GM12878 (cell line): ENCODE measurements at regions not wholly inside any gene's neighbourhood (a gene's known extent, or its start where the extent isn't known, plus 50 kb on each side); places are given as distances from the start of the nearest gene placed in this dataset.

Source experiments
- ATAC-seq: fragments of 200-7000 bp; cut with Tn5 transposase; 3 replicates; pipeline ENCODE4 v1.9.1; 2020; ENCODE audit warnings: mild to moderate bottlenecking, moderate library complexity
- BruUV-seq: library from RNA; stranded (reverse); fragments of 400-500 nt; replicated peaks from 2 replicates; lab custom pipeline; 2021; lab: Mats Ljungman, UMichigan
- CTCF ChIA-PET: fragments of 300-600 bp; sonication (Branson Sonifier 250); formaldehyde crosslinking; extraction: SDS; loops from one replicate; lab custom pipeline; 2021; ENCODE audit warnings: inconsistent platforms; lab: Yijun Ruan, JAX
- POLR2A ChIA-PET: fragments of 350-600 bp; formaldehyde crosslinking; extraction: SDS; loops from one replicate; lab custom pipeline; 2021; ENCODE audit warnings: inconsistent platforms; lab: Charles Lee
- RAD21 ChIA-PET: fragments of 300-600 bp; sonication (Branson Sonifier 250); formaldehyde crosslinking; loops from one replicate; lab custom pipeline; 2023; ENCODE audit warnings: antibody characterized with exemption; ENCODE audit not compliant: unreplicated experiment; lab: Charles Lee
- SMC1A ChIA-PET: fragments of 300-600 bp; sonication (Branson Sonifier 250); formaldehyde crosslinking; loops from one replicate; lab custom pipeline; 2023; ENCODE audit not compliant: unreplicated experiment, uncharacterized antibody; lab: Charles Lee
- DNase-seq: peaks from one replicate; pipeline ENCODE4 v3.0.0-alpha.2; 2011; ENCODE audit warnings: low read depth, low spot score
- FAIRE-seq: peaks from 3 replicates; lab custom pipeline; 2011; peaks lifted over from hg19 to GRCh38; lab: Jason Lieb, UNC
- H2AFZ ChIP-seq: 2 replicates; pipeline ENCODE4 v1.6.0; 2011; ENCODE audit warnings: low read depth, low read length, control low read depth; ENCODE audit not compliant: control insufficient read depth
- H3K27ac ChIP-seq: 2 replicates; pipeline ENCODE4 v1.5.1; 2011; ENCODE audit warnings: control low read depth; ENCODE audit not compliant: control insufficient read depth, insufficient read depth
- H3K27me3 ChIP-seq, 2 experiments: replicated peaks in 1 of 2; 2 replicates each; pipeline versions ENCODE4 v1.6.0 to v1.6.1; 2011; ENCODE audit warnings: low read length in 1 of 2; ENCODE audit not compliant: control insufficient read depth in 2 of 2, insufficient read depth in 2 of 2
- H3K36me3 ChIP-seq, 2 experiments: 2 replicates each; pipeline ENCODE4 v1.5.1; 2011; ENCODE audit warnings: low read length in 1 of 2; ENCODE audit not compliant: control insufficient read depth in 2 of 2, insufficient read depth in 2 of 2
- H3K4me1 ChIP-seq: 2 replicates; pipeline ENCODE4 v1.6.1; 2011; ENCODE audit warnings: mild to moderate bottlenecking, low read length, moderate library complexity, mixed read lengths; ENCODE audit not compliant: control insufficient read depth, insufficient read depth
- H3K4me2 ChIP-seq: 2 replicates; pipeline ENCODE4 v1.6.0; 2011; ENCODE audit warnings: control low read depth; ENCODE audit not compliant: control insufficient read depth, insufficient read depth
- H3K4me3 ChIP-seq: fragments of 200-600 bp; sonication (generic); 2 replicates; pipeline ENCODE4 v1.5.1; 2016
- H3K79me2 ChIP-seq: 2 replicates; pipeline ENCODE4 v1.6.0; 2011; ENCODE audit warnings: low read length; ENCODE audit not compliant: control insufficient read depth, insufficient read depth
- H3K9ac ChIP-seq: 2 replicates; pipeline ENCODE4 v1.8.0; 2011; ENCODE audit warnings: low read length, control low read depth, mixed read lengths; ENCODE audit not compliant: control insufficient read depth, insufficient read depth
- H3K9me3 ChIP-seq: replicated peaks from 3 replicates; pipeline ENCODE4 v1.5.1; 2011; ENCODE audit warnings: mild to moderate bottlenecking, low read length; ENCODE audit not compliant: control insufficient read depth, insufficient read depth
- H4K20me1 ChIP-seq: 2 replicates; pipeline ENCODE4 v1.6.0; 2011; ENCODE audit not compliant: control insufficient read depth, insufficient read depth
- BACH1 ChIP-seq: fragments of 450-650 bp; IDR thresholded peaks from 2 replicates; pipeline ENCODE4 v1.6.1; 2017; ENCODE audit warnings: mild to moderate bottlenecking, borderline replicate concordance
- BRCA1 ChIP-seq: IDR thresholded peaks from 2 replicates; pipeline ENCODE4 v1.6.1; 2011; ENCODE audit warnings: low read depth, low read length, improper control_type of control experiment
- CEBPB ChIP-seq, 2 experiments: fragments of 150-350 bp in 1 of 2; IDR thresholded peaks; 2 replicates each; pipeline ENCODE4 v1.6.1; 2012 to 2014; ENCODE audit warnings: low read depth in 2 of 2, low read length in 2 of 2, borderline replicate concordance in 1 of 2, inconsistent platforms in 1 of 2
- FOXK2 ChIP-seq: fragments of 450-650 bp; IDR thresholded peaks from 2 replicates; pipeline ENCODE4 v1.6.1; 2017; ENCODE audit warnings: mild to moderate bottlenecking, moderate library complexity
- IKZF1 ChIP-seq: fragments of 450-650 bp; conservative IDR thresholded peaks from 2 replicates; pipeline ENCODE4 v1.6.1; 2017; ENCODE audit warnings: antibody characterized with exemption, mild to moderate bottlenecking
- JUNB ChIP-seq: IDR thresholded peaks from 2 replicates; pipeline ENCODE4 v1.6.1; 2016; ENCODE audit warnings: antibody characterized with exemption, mild to moderate bottlenecking
- KAT2A ChIP-seq: conservative IDR thresholded peaks from 2 replicates; pipeline ENCODE4 v1.6.1; 2011; ENCODE audit warnings: low read depth, low read length; ENCODE audit not compliant: control insufficient read depth
- MEF2A ChIP-seq: IDR thresholded peaks from 2 replicates; pipeline ENCODE4 v1.6.1; 2011; ENCODE audit warnings: low read depth, mild to moderate bottlenecking, low read length, moderate library complexity; ENCODE audit not compliant: insufficient read depth
- NFIC ChIP-seq: IDR thresholded peaks from 2 replicates; pipeline ENCODE4 v1.6.1; 2012; ENCODE audit warnings: low read depth, mild to moderate bottlenecking, inconsistent platforms, low read length, moderate library complexity
- PML ChIP-seq: IDR thresholded peaks from 2 replicates; pipeline ENCODE4 v1.6.1; 2012; ENCODE audit warnings: low read length, inconsistent platforms
- POLR2AphosphoS5 ChIP-seq: IDR thresholded peaks from 2 replicates; pipeline ENCODE4 v1.6.1; 2011; ENCODE audit warnings: mild to moderate bottlenecking, low read length, inconsistent platforms
- POU2F2 ChIP-seq: IDR thresholded peaks from 3 replicates; pipeline ENCODE4 v1.6.1; 2011; ENCODE audit warnings: low read depth, mild to moderate bottlenecking, low read length, borderline replicate concordance
- SIN3A ChIP-seq: IDR thresholded peaks from 2 replicates; pipeline ENCODE4 v1.6.1; 2012; ENCODE audit warnings: low read depth, low read length, improper control_type of control experiment
- SREBF2 ChIP-seq: IDR thresholded peaks from 2 replicates; pipeline ENCODE4 v1.6.1; 2012; ENCODE audit warnings: mild to moderate bottlenecking, low read length
- TCF12 ChIP-seq: IDR thresholded peaks from 2 replicates; pipeline ENCODE4 v1.6.1; 2011; ENCODE audit warnings: low read depth, mild to moderate bottlenecking, low read length
- TCF7 ChIP-seq: IDR thresholded peaks from 2 replicates; pipeline ENCODE4 v1.6.1; 2014; ENCODE audit warnings: antibody characterized with exemption, borderline replicate concordance
- WRNIP1 ChIP-seq: IDR thresholded peaks from 2 replicates; pipeline ENCODE4 v1.6.1; 2011; ENCODE audit warnings: low read depth, low read length, improper control_type of control experiment, borderline replicate concordance
- YY1 ChIP-seq: IDR thresholded peaks from 2 replicates; pipeline ENCODE4 v1.6.1; 2011; ENCODE audit warnings: low read depth, mild to moderate bottlenecking, low read length
- WGBS: methylation state at CpG from one replicate; pipeline ENCODE4 v1.1.6; 2016; ENCODE audit warnings: low lambda C conversion rate; ENCODE audit not compliant: insufficient replicate concordance, insufficient coverage; ENCODE audit errors: missing lambda C conversion rate; 5-methylcytosine and 5-hydroxymethylcytosine counted together
- in situ Hi-C: fragments of 300-500 bp; cut with MboI; formaldehyde crosslinking; loops from 9 replicates; pipeline ENCODE4 v1.14.3; 2018; ENCODE audit warnings: mixed read lengths
- intact Hi-C: fragments of 100-400 bp; cut with micrococcal nuclease; formaldehyde crosslinking; loops from one replicate; pipeline ENCODE4 v1.14.2; 2022; ENCODE audit not compliant: unreplicated experiment
- TF ChIP-seq, protein P1 (sequence below): IDR thresholded peaks from 2 replicates; pipeline ENCODE4 v1.6.1; 2011; ENCODE audit warnings: low read depth, mild to moderate bottlenecking, low read length, moderate library complexity, borderline replicate concordance; ENCODE audit errors: extremely low read depth
- TF ChIP-seq, protein P2 (sequence below): fragments of 450-650 bp; IDR thresholded peaks from 2 replicates; pipeline ENCODE4 v1.6.1; 2017; ENCODE audit warnings: antibody characterized with exemption, mild to moderate bottlenecking, moderate library complexity

DNA sequence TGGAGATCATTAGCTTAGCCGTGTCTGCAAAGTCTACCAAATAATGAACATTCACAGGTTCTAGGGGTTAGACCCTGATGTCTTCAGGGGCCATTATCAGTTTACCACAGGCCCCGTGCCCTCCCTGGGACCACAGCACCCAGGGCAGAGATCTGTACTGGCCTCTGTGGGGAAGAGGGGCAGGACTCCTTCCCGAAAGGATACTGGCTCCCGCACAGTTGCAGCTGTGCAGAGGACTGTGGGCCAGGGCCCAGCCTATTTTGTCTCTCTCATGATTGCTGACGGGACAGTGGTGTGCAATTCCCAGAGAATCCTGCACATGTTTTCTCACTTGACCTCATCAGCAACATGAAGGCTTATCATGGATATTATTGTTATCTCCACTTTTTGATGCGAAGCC lies 243.9 kb downstream of the GLRX3 start:
- no peak for ATAC-seq
- TF ChIP-seq IKZF1 (no peak), KAT2A (no peak), YY1 (no peak), SIN3A (no peak), PML (no peak), BRCA1 (no peak)
- POLR2A ChIA-PET: no interaction called here
- Histone ChIP-seq H3K4me3 (no peak overlapping the region), H3K9ac (no peak overlapping the region), H3K27ac (no peak overlapping the region), H2AFZ (no peak overlapping the region), H3K36me3 (no peaks in the 10 kb centered on the region), H4K20me1 (no peaks in the 10 kb centered on the region), H3K4me1 (no peaks in the 10 kb centered on the region), H3K9me3 (no peaks in the 10 kb centered on the region; the same call in 1 of the 3 replicates), H3K4me2 (no peak overlapping the region), H3K79me2 (no peaks in the 10 kb centered on the region), H3K27me3 (no peaks in the 10 kb centered on the region)
- RAD21 ChIA-PET: no interaction called here
- intact Hi-C loops: no loop called here
- in situ Hi-C loops: no loop called here
- BruUV-seq: no TSS peak
- CTCF ChIA-PET: no interaction called here
- 5% methylated on average over 6 of the region's 6 CpGs for WGBS
- FAIRE-seq: no peak
- SMC1A ChIA-PET: no interaction called here
- DNase-seq: no peak

DNA sequence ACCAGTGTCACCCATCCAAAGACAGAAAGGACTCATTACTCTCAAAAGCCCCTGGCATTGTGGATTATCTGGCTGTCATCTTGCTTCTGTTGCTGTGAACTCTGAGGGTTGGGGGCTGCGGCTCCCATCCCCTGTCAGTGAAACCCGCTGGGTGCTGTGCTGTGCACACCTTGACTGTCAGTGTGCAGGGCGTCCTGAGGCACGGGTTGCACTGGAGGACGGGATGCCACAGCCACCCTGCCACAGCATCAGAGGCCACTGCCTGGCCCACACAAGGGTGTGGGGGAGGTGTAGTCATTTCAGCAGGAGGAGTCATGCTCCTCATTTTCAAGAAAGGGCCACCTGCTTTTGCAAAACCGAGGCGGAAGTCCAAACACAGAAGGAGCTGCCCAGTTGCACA lies 245.8 kb downstream of the GLRX3 start:
- DNase-seq: no peak
- Histone ChIP-seq H3K9me3 (no peaks in the 10 kb centered on the region; the same call in 1 of the 3 replicates), H3K4me1 (no peaks in the 10 kb centered on the region), H3K79me2 (no peaks in the 10 kb centered on the region), H3K4me2 (no peak overlapping the region), H3K4me3 (no peak overlapping the region), H3K9ac (no peak overlapping the region), H3K36me3 (no peaks in the 10 kb centered on the region), H3K27ac (no peak overlapping the region), H3K27me3 (no peaks in the 10 kb centered on the region), H4K20me1 (no peaks in the 10 kb centered on the region), H2AFZ (no peak overlapping the region)
- BruUV-seq: no TSS peak
- SMC1A ChIA-PET: no interaction called here
- in situ Hi-C loops (no loop called here), intact Hi-C loops (no loop called here)
- CTCF ChIA-PET: no interaction called here
- ATAC-seq: no peak
- WGBS: 25% methylated on average over 7 of the region's 7 CpGs
- RAD21 ChIA-PET: no interaction called here
- POLR2A ChIA-PET: no interaction called here
- FAIRE-seq: no peak
- TF ChIP-seq NFIC (no peak), MEF2A (no peak), FOXK2 (no peak), TCF7 (no peak), BACH1 (no peak), TCF12 (no peak), POLR2AphosphoS5 (no peak), CEBPB (IDR thresholded peaks at IDR 0.05; ENCODE audit: borderline replicate concordance in 1 of 2, low read depth in 2 of 2, low read length in 2 of 2) (no peak), WRNIP1 (no peak), JUNB (no peak), POU2F2 (no peak), SREBF2 (no peak)
- TF ChIP-seq, protein P1, sequence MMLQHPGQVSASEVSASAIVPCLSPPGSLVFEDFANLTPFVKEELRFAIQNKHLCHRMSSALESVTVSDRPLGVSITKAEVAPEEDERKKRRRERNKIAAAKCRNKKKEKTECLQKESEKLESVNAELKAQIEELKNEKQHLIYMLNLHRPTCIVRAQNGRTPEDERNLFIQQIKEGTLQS: no peak
- TF ChIP-seq, protein P2, sequence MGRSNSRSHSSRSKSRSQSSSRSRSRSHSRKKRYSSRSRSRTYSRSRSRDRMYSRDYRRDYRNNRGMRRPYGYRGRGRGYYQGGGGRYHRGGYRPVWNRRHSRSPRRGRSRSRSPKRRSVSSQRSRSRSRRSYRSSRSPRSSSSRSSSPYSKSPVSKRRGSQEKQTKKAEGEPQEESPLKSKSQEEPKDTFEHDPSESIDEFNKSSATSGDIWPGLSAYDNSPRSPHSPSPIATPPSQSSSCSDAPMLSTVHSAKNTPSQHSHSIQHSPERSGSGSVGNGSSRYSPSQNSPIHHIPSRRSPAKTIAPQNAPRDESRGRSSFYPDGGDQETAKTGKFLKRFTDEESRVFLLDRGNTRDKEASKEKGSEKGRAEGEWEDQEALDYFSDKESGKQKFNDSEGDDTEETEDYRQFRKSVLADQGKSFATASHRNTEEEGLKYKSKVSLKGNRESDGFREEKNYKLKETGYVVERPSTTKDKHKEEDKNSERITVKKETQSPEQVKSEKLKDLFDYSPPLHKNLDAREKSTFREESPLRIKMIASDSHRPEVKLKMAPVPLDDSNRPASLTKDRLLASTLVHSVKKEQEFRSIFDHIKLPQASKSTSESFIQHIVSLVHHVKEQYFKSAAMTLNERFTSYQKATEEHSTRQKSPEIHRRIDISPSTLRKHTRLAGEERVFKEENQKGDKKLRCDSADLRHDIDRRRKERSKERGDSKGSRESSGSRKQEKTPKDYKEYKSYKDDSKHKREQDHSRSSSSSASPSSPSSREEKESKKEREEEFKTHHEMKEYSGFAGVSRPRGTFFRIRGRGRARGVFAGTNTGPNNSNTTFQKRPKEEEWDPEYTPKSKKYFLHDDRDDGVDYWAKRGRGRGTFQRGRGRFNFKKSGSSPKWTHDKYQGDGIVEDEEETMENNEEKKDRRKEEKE: no peak
